ENCODE measurements at regions not wholly inside any gene's neighbourhood (a gene's known extent, or its start where the extent isn't known, plus 50 kb on each side); places are given as distances from the start of the nearest gene placed in this dataset.

- in situ Hi-C loops (cut with MboI), result no loop called here
- Histone ChIP-seq H3K4me3 (no peak overlapping the region), H3K27ac (ENCODE audit: control insufficient read depth, insufficient read depth) (no peak overlapping the region), H3K79me2 (ENCODE audit: control insufficient read depth, insufficient read depth, low read length) (no peaks in the 10 kb centered on the region), H3K9me3 (replicated peaks; ENCODE audit: control insufficient read depth, insufficient read depth, low read length) (no peaks in the 10 kb centered on the region), H3K36me3 (ENCODE audit: control insufficient read depth in 2 of 2, insufficient read depth in 2 of 2, low read length in 1 of 2) (no peaks in the 10 kb centered on the region), H4K20me1 (ENCODE audit: control insufficient read depth, insufficient read depth) (no peaks in the 10 kb centered on the region), H3K4me2 (ENCODE audit: control insufficient read depth, insufficient read depth) (no peak overlapping the region), H3K27me3 (replicated peaks in 1 of 2; ENCODE audit: control insufficient read depth in 2 of 2, insufficient read depth in 2 of 2, low read length in 1 of 2) (no peaks in the 10 kb centered on the region), H2AFZ (ENCODE audit: control insufficient read depth, low read depth, low read length) (no peak overlapping the region), H3K4me1 (ENCODE audit: control insufficient read depth, insufficient read depth, low read length) (no peaks in the 10 kb centered on the region), H3K9ac (ENCODE audit: control insufficient read depth, insufficient read depth, low read length) (no peak overlapping the region)
- no peak for DNase-seq (ENCODE audit: low read depth, low spot score)
- TF ChIP-seq ZNF24 (IDR thresholded peaks at IDR 0.05), result no peak
- no peak for TF ChIP-seq TCF7 (IDR thresholded peaks at IDR 0.05; ENCODE audit: borderline replicate concordance)
- no peak for TF ChIP-seq NFXL1 (IDR thresholded peaks at IDR 0.05; ENCODE audit: borderline replicate concordance)
- POLR2A ChIA-PET, result no interaction called here
- ATAC-seq, result no peak
- RAD21 ChIA-PET (ENCODE audit: unreplicated experiment), result no interaction called here
- CTCF ChIA-PET, result no interaction called here
- SMC1A ChIA-PET (ENCODE audit: uncharacterized antibody, unreplicated experiment), result no interaction called here
- no TSS peak for BruUV-seq (replicated peaks)
- intact Hi-C loops (cut with micrococcal nuclease; ENCODE audit: unreplicated experiment), result no loop called here
- no peak for FAIRE-seq
- 0% methylated on average over 4 of the region's 4 CpGs for WGBS (ENCODE audit: insufficient coverage, insufficient replicate concordance, low lambda C conversion rate, missing lambda C conversion rate)
Measured at GRCh38 chr10:28734938-28735759, 57.8 kb downstream of the BAMBI start.

- Histone ChIP-seq H3K27me3 (replicated peaks in 1 of 2; ENCODE audit: control insufficient read depth in 2 of 2, insufficient read depth in 2 of 2, low read length in 1 of 2) (no peaks in the 10 kb centered on the region), H2AFZ (ENCODE audit: control insufficient read depth, low read depth, low read length) (no peak overlapping the region), H3K36me3 (ENCODE audit: control insufficient read depth in 2 of 2, insufficient read depth in 2 of 2, low read length in 1 of 2) (no peaks in the 10 kb centered on the region), H3K9ac (ENCODE audit: control insufficient read depth, insufficient read depth, low read length) (no peak overlapping the region), H3K27ac (ENCODE audit: control insufficient read depth, insufficient read depth) (no peak overlapping the region), H3K4me2 (ENCODE audit: control insufficient read depth, insufficient read depth) (no peak overlapping the region), H3K9me3 (replicated peaks; ENCODE audit: control insufficient read depth, insufficient read depth, low read length) (no peaks in the 10 kb centered on the region), H3K4me3 (no peak overlapping the region), H4K20me1 (ENCODE audit: control insufficient read depth, insufficient read depth) (no peaks in the 10 kb centered on the region), H3K4me1 (ENCODE audit: control insufficient read depth, insufficient read depth, low read length) (no peaks in the 10 kb centered on the region), H3K79me2 (ENCODE audit: control insufficient read depth, insufficient read depth, low read length) (no peaks in the 10 kb centered on the region)
- DNase-seq (ENCODE audit: low read depth, low spot score), result no peak
- in situ Hi-C loops (cut with MboI) (no loop called here), intact Hi-C loops (cut with micrococcal nuclease; ENCODE audit: unreplicated experiment) (no loop called here)
- TF ChIP-seq ZBED1 (IDR thresholded peaks at IDR 0.05; ENCODE audit: borderline replicate concordance) (no peak), TCF7 (IDR thresholded peaks at IDR 0.05; ENCODE audit: borderline replicate concordance) (no peak), SMAD1 (IDR thresholded peaks at IDR 0.05; ENCODE audit: low read depth, partially characterized antibody) (no peak), DPF2 (IDR thresholded peaks at IDR 0.05) (no peak)
- TF ChIP-seq, protein P1, sequence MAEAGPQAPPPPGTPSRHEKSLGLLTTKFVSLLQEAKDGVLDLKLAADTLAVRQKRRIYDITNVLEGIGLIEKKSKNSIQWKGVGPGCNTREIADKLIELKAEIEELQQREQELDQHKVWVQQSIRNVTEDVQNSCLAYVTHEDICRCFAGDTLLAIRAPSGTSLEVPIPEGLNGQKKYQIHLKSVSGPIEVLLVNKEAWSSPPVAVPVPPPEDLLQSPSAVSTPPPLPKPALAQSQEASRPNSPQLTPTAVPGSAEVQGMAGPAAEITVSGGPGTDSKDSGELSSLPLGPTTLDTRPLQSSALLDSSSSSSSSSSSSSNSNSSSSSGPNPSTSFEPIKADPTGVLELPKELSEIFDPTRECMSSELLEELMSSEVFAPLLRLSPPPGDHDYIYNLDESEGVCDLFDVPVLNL (IDR thresholded peaks at IDR 0.05; ENCODE audit: low read depth, low read length), result no peak
- TF ChIP-seq, protein P2, sequence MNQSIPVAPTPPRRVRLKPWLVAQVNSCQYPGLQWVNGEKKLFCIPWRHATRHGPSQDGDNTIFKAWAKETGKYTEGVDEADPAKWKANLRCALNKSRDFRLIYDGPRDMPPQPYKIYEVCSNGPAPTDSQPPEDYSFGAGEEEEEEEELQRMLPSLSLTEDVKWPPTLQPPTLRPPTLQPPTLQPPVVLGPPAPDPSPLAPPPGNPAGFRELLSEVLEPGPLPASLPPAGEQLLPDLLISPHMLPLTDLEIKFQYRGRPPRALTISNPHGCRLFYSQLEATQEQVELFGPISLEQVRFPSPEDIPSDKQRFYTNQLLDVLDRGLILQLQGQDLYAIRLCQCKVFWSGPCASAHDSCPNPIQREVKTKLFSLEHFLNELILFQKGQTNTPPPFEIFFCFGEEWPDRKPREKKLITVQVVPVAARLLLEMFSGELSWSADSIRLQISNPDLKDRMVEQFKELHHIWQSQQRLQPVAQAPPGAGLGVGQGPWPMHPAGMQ (IDR thresholded peaks at IDR 0.05; ENCODE audit: borderline replicate concordance), result no peak
- FAIRE-seq, result no peak
- ChIA-PET CTCF (no interaction called here), RAD21 (ENCODE audit: unreplicated experiment) (no interaction called here), POLR2A (no interaction called here), SMC1A (ENCODE audit: uncharacterized antibody, unreplicated experiment) (no interaction called here)
- WGBS (ENCODE audit: insufficient coverage, insufficient replicate concordance, low lambda C conversion rate, missing lambda C conversion rate), result 0% methylated on average over 2 of the region's 2 CpGs
- BruUV-seq (replicated peaks), result no TSS peak
- no peak for ATAC-seq
Measured at GRCh38 chr10:28737096-28737495, 59.8 kb downstream of the BAMBI start.

All from GM12878 (cell line).